ENCODE measurements at regions not wholly inside any gene's neighbourhood (a gene's known extent, or its start where the extent isn't known, plus 50 kb on each side); places are given as distances from the start of the nearest gene placed in this dataset.

- Histone ChIP-seq H3K36me3 (no peaks in the 10 kb centered on the region), H3K9me3 (no peaks in the 10 kb centered on the region), H3K4me1 (no peaks in the 10 kb centered on the region), H3K27ac (no peak overlapping the region), H3K27me3 (no peaks in the 10 kb centered on the region), H3K4me3 (no peak overlapping the region)
- DNase-seq (no peak), ATAC-seq (no peak)
- intact Hi-C loops (cut with DNase I) = no loop called here
- TF ChIP-seq, protein P1, sequence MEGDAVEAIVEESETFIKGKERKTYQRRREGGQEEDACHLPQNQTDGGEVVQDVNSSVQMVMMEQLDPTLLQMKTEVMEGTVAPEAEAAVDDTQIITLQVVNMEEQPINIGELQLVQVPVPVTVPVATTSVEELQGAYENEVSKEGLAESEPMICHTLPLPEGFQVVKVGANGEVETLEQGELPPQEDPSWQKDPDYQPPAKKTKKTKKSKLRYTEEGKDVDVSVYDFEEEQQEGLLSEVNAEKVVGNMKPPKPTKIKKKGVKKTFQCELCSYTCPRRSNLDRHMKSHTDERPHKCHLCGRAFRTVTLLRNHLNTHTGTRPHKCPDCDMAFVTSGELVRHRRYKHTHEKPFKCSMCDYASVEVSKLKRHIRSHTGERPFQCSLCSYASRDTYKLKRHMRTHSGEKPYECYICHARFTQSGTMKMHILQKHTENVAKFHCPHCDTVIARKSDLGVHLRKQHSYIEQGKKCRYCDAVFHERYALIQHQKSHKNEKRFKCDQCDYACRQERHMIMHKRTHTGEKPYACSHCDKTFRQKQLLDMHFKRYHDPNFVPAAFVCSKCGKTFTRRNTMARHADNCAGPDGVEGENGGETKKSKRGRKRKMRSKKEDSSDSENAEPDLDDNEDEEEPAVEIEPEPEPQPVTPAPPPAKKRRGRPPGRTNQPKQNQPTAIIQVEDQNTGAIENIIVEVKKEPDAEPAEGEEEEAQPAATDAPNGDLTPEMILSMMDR (IDR thresholded peaks at IDR 0.05) = no peak
Measured at GRCh38 chrX:1894740-1895139, 279.9 kb downstream of the ASMT start.

GRCh38 chrX:1895583-1895982, 280.7 kb downstream of the ASMT start:
- Histone ChIP-seq H3K27me3 (no peaks in the 10 kb centered on the region), H3K4me1 (no peaks in the 10 kb centered on the region), H3K4me3 (no peak overlapping the region), H3K36me3 (no peaks in the 10 kb centered on the region), H3K9me3 (no peaks in the 10 kb centered on the region), H3K27ac (no peak overlapping the region)
- TF ChIP-seq, protein P1 (IDR thresholded peaks at IDR 0.05) = no peak
- intact Hi-C loops (cut with DNase I) = no loop called here
- no peak for ATAC-seq
- no peak for DNase-seq

DNA sequence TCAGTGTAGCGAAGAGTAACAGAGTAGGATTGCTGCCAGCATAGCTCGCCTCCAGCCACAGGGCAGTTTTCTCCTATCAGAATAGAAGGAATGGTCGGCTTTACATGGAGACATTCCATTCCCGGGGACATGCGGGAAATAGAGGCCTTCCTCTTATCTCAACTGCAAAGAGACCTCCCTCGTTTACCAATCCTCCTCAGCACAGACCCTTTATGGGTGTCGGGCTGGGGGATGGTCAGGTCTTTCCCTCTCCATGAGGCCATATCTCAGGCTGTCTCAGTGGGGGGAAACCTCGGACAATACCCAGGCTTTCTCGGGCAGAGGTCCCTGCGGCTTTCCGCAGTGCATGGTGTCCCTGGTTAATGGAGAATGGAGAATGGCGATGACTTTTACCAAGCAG, 285.0 kb downstream of the ASMT start:
- no peak for DNase-seq
- intact Hi-C loops (cut with DNase I) = no loop called here
- H3K27ac ChIP-seq = no peak overlapping the region
- H3K4me1 ChIP-seq = no peaks in the 10 kb centered on the region
- TF ChIP-seq, protein P1 (IDR thresholded peaks at IDR 0.05) = no peak
- no peaks in the 10 kb centered on the region for H3K27me3 ChIP-seq
- no peak for ATAC-seq
- H3K4me3 ChIP-seq = no peak overlapping the region
- no peaks in the 10 kb centered on the region for H3K36me3 ChIP-seq
- H3K9me3 ChIP-seq = no peaks in the 10 kb centered on the region

- no peak for ATAC-seq
- Histone ChIP-seq H3K4me3 (no peak overlapping the region), H3K27ac (no peak overlapping the region), H3K4me1 (no peaks in the 10 kb centered on the region), H3K36me3 (no peaks in the 10 kb centered on the region), H3K27me3 (no peaks in the 10 kb centered on the region), H3K9me3 (no peaks in the 10 kb centered on the region)
- DNase-seq = no peak
- TF ChIP-seq, protein P1 (IDR thresholded peaks at IDR 0.05) = no peak
- intact Hi-C loops (cut with DNase I) = no loop called here
Measured at GRCh38 chrX:1902901-1903235, 288.0 kb downstream of the ASMT start.

DNA sequence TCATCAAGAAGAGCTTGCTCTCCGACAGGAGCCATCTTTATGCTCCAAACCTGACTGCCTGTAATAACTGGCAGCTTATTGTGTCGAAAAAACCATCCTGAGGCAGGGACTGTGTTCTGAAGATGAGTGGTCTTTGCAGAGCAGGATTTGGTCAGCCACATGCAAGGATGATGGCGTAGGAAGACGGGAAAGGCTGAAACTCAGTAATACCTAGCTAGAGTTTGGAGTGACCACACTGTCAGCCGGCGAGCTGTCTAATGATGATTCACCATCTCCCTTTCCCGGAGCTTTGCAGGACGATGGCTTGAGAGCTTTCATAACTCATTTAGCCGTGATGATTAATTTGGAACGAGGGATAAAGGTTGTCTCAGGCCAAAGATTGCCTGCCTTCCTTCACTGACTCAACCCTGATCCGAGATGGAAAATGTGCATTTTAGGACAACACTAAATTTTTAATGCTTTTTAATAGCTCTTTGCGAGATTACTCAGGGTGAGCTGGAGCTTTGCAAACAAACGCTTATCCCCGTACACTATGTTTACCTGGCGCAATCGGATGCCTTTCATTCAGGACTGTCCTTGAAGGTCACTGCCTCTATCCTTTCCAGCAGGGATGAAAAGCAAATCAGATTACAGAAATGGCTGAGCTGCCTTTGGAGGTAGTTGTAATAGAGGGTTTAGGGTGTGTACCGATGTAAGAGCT, 288.5 kb downstream of the ASMT start:
- ATAC-seq = no peak
- intact Hi-C loops (cut with DNase I) = no loop called here
- no peak overlapping the region for H3K27ac ChIP-seq
- no peak for DNase-seq
- H3K4me1 ChIP-seq = no peaks in the 10 kb centered on the region
- TF ChIP-seq, protein P1 (IDR thresholded peaks at IDR 0.05) = no peak
- no peak overlapping the region for H3K4me3 ChIP-seq
- no peaks in the 10 kb centered on the region for H3K27me3 ChIP-seq
- H3K9me3 ChIP-seq = no peaks in the 10 kb centered on the region
- H3K36me3 ChIP-seq = no peaks in the 10 kb centered on the region

All from upper lobe of right lung (tissue), 1 donor.